HepG2 (cell line): ENCODE measurements at regions not wholly inside any gene's neighbourhood (a gene's known extent, or its start where the extent isn't known, plus 50 kb on each side); places are given as distances from the start of the nearest gene placed in this dataset.

ENCODE experiments used
- ATAC-seq: fragments of 200-7000 bp; cut with Tn5 transposase; 3 replicates; pipeline ENCODE4 v1.9.1; 2020; ENCODE audit warnings: mild to moderate bottlenecking, moderate library complexity
- BruUV-seq: library from RNA; stranded (reverse); fragments of 400-500 nt; replicated peaks from 2 replicates; lab custom pipeline; 2021; lab: Mats Ljungman, UMichigan
- CTCF ChIA-PET: fragments of 300-600 bp; formaldehyde crosslinking; extraction: SDS; loops from one replicate; lab custom pipeline; 2021; ENCODE audit warnings: low total read pairs, inconsistent platforms, low intra/inter-chr PET ratio; lab: Yijun Ruan, JAX
- POLR2A ChIA-PET: fragments of 350-600 bp; sonication (Branson Sonifier 250); formaldehyde crosslinking; loops from one replicate; lab custom pipeline; 2020; ENCODE audit warnings: antibody characterized with exemption, inconsistent platforms; lab: Yijun Ruan, JAX
- DNase-seq: peaks from one replicate; pipeline ENCODE4 v3.0.0-alpha.2; 2015; ENCODE audit warnings: low spot score
- FAIRE-seq: peaks from 3 replicates; lab custom pipeline; 2011; peaks lifted over from hg19 to GRCh38; lab: Jason Lieb, UNC
- H2AFZ ChIP-seq: one replicate; pipeline ENCODE4 v1.6.1; 2011; ENCODE audit warnings: low read length, inconsistent platforms
- H3K27ac ChIP-seq: fragments of 300-600 bp; 3 replicates; pipeline ENCODE4 v1.8.0; 2011; ENCODE audit warnings: mixed run types, mild to moderate bottlenecking, mixed read lengths, low read length, inconsistent platforms; ENCODE audit not compliant: insufficient read depth; ENCODE audit errors: extremely low read length
- H3K27me3 ChIP-seq, 2 experiments: fragments of 200-600 bp in 1 of 2; 2 replicates in 1 of 2; 3 replicates in 1 of 2; pipeline versions ENCODE4 v1.6.0 to v1.8.0; 2011; ENCODE audit warnings: low read length in 2 of 2, mild to moderate bottlenecking in 2 of 2, moderate library complexity in 2 of 2, inconsistent platforms in 1 of 2; ENCODE audit not compliant: insufficient read depth in 2 of 2, control insufficient read depth in 1 of 2
- H3K36me3 ChIP-seq, 2 experiments: fragments of 200-600 bp in 1 of 2; replicated peaks in 1 of 2; 2 replicates in 1 of 2; 3 replicates in 1 of 2; pipeline versions ENCODE4 v1.5.1 to v1.8.0; 2011; ENCODE audit warnings: low read length in 2 of 2, inconsistent platforms in 1 of 2; ENCODE audit not compliant: insufficient read depth in 2 of 2, control insufficient read depth in 1 of 2
- H3K4me1 ChIP-seq: 2 replicates; pipeline ENCODE4 v1.5.1; 2012; ENCODE audit warnings: low read length, inconsistent platforms; ENCODE audit not compliant: insufficient read depth
- H3K4me2 ChIP-seq: 2 replicates; pipeline ENCODE4 v1.6.0; 2011; ENCODE audit warnings: low read depth, low read length, inconsistent platforms
- H3K4me3 ChIP-seq, 3 experiments: fragments of 200-600 bp in 1 of 3; sonication (generic), shearing (Covaris generic) in 1 of 3; replicated peaks in 1 of 3; 2 replicates each; pipeline ENCODE4 v1.5.1; 2011 to 2016; ENCODE audit warnings: low read length in 3 of 3, inconsistent platforms in 2 of 3, low read depth in 2 of 3, mild to moderate bottlenecking in 2 of 3, control low read depth in 1 of 3, mixed read lengths in 1 of 3; ENCODE audit not compliant: insufficient read depth in 1 of 3
- H3K79me2 ChIP-seq: one replicate; pipeline ENCODE4 v1.6.1; 2011; ENCODE audit warnings: low read length, inconsistent platforms; ENCODE audit not compliant: insufficient read depth
- H3K9ac ChIP-seq: 2 replicates; pipeline ENCODE4 v1.6.0; 2011; ENCODE audit warnings: mild to moderate bottlenecking, low read depth, low read length, inconsistent platforms; ENCODE audit not compliant: insufficient read depth
- H3K9me3 ChIP-seq: 2 replicates; pipeline ENCODE4 v1.5.1; 2012; ENCODE audit warnings: mild to moderate bottlenecking, low read length
- H4K20me1 ChIP-seq: 2 replicates; pipeline ENCODE4 v1.6.0; 2011; ENCODE audit warnings: inconsistent platforms, mild to moderate bottlenecking, low read length, moderate library complexity; ENCODE audit not compliant: insufficient read depth
- ASH2L ChIP-seq: fragments of 300-600, 200-600 bp; sonication (generic); IDR thresholded peaks from 2 replicates; pipeline ENCODE4 v1.7.0; 2017; ENCODE audit warnings: low read depth, mild to moderate bottlenecking, moderate library complexity, mixed read lengths, low read length; ENCODE audit not compliant: insufficient read length
- MAFK ChIP-seq, 2 experiments: IDR thresholded peaks in 1 of 2; conservative IDR thresholded peaks in 1 of 2; 2 replicates each; pipeline ENCODE4 v1.6.1; 2011; ENCODE audit warnings: improper control_type of control experiment in 2 of 2, low read length in 2 of 2
- MBNL3 ChIP-seq: fragments of 250-450 bp; sonication (Bioruptor Pico); conservative IDR thresholded peaks from 2 replicates; pipeline ENCODE4 v1.8.0; 2022; ENCODE audit warnings: mild to moderate bottlenecking, inconsistent platforms
- TCF7L2 ChIP-seq: IDR thresholded peaks from 2 replicates; pipeline ENCODE4 v1.6.1; 2011; ENCODE audit warnings: mild to moderate bottlenecking, low read depth, low read length, moderate library complexity
- ZNF816 ChIP-seq: sonication (generic); formaldehyde crosslinking; IDR thresholded peaks from 2 replicates; pipeline ENCODE4 v1.8.0; 2022; ENCODE audit warnings: missing genetic modification reagents, mild to moderate bottlenecking, borderline replicate concordance
- ZNF891 ChIP-seq: sonication (generic); formaldehyde crosslinking; IDR thresholded peaks from 2 replicates; pipeline ENCODE4 v1.5.0; 2020; ENCODE audit warnings: mild to moderate bottlenecking, missing genetic modification reagents
- WGBS: methylation state at CpG from one replicate; pipeline ENCODE4 v1.1.6; 2017; ENCODE audit warnings: low lambda C conversion rate; 5-methylcytosine and 5-hydroxymethylcytosine counted together
- in situ Hi-C: cut with HindIII; loops from 2 replicates; pipeline ENCODE4 v1.10.0; 2017; ENCODE audit warnings: low pct_unique_long_range_greater_than_20kb; ENCODE audit not compliant: extremely low pct_ligation_motif_present
- intact Hi-C: fragments of 100-400 bp; cut with micrococcal nuclease; formaldehyde crosslinking; loops from one replicate; pipeline ENCODE4 v1.10.0; 2022; ENCODE audit not compliant: unreplicated experiment
- TF ChIP-seq, protein P1 (sequence below): sonication (generic); formaldehyde crosslinking; IDR thresholded peaks from 2 replicates; pipeline ENCODE4 v1.8.0; 2022; ENCODE audit warnings: mild to moderate bottlenecking, missing genetic modification reagents, moderate library complexity
- TF ChIP-seq, protein P2 (sequence below): sonication (generic); formaldehyde crosslinking; IDR thresholded peaks from 2 replicates; pipeline ENCODE4 v1.5.0; 2020; ENCODE audit warnings: mild to moderate bottlenecking, missing genetic modification reagents, borderline replicate concordance
- TF ChIP-seq, protein P3 (sequence below), 2 experiments: fragments of 450-650 bp in 1 of 2; sonication (generic) in 1 of 2; formaldehyde crosslinking; IDR thresholded peaks; 2 replicates each; pipeline versions ENCODE4 v1.5.0 to v1.8.0; 2020 to 2022; ENCODE audit warnings: mild to moderate bottlenecking in 1 of 2, missing genetic modification reagents in 1 of 2

DNA sequence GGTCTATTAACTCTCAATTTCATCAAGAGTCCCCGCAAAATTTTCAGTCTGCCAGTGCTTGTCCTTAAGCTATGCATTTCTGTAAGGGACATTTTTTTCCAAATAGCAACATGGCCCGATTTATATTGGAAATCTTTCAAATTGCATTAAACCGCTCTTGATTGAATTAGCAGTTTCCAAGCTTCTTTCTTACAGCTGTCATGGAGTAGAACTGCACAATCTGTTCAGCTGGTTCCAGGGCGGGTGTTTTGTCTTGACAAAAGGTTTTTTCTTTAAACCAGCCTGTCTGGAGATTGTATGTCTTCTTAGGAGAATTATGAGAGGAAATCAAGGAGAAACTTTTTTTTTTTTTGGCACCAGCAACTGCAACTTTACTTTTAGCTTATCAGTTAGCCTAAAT, 185.8 kb downstream of the ALG10B start:
- CTCF ChIA-PET: no interaction called here
- H3K79me2 ChIP-seq: no peaks in the 10 kb centered on the region
- H3K9ac ChIP-seq: no peak overlapping the region
- peaks cover 12% of the 10 kb centered on the region; the same call in 1 of the 2 replicates for H3K9me3 ChIP-seq
- no peak for DNase-seq
- in situ Hi-C loops: no loop called here
- no peaks in the 10 kb centered on the region for H4K20me1 ChIP-seq
- no peak overlapping the region for H3K4me3 ChIP-seq
- POLR2A ChIA-PET: no interaction called here
- H2AFZ ChIP-seq: no peak overlapping the region
- BruUV-seq: no TSS peak
- no peak overlapping the region for H3K27ac ChIP-seq
- intact Hi-C loops: no loop called here
- no peak for ATAC-seq
- H3K27me3 ChIP-seq: no peaks in the 10 kb centered on the region
- FAIRE-seq: no peak
- H3K4me1 ChIP-seq: no peaks in the 10 kb centered on the region
- no peak for TF ChIP-seq MBNL3 (CRISPR knock-in tag)
- H3K36me3 ChIP-seq: no peaks in the 10 kb centered on the region
- H3K4me2 ChIP-seq: no peak overlapping the region
- WGBS: 19% methylated on average over 4 of the region's 4 CpGs

DNA sequence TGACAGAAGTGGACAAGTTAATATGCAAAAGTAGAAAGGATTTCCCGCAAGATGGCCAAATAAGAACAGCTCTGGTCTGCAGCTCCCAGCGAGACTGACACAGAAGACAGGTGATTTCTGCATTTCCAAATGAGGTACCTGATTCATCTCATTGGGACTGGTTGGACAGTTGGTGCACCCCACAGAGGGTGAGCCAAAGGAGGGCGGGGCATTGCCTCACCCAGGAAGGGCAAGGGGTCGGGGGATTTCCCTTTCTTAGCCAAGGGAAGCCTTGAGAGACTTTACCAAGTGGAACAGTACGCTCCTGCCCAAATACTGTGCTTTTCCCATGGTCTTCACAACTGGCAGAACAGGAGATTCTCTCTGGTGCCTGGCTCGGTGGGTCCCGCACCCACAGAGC, 191.3 kb downstream of the ALG10B start:
- no peaks in the 10 kb centered on the region for H4K20me1 ChIP-seq
- no peak overlapping the region for H3K9ac ChIP-seq
- intact Hi-C loops (no loop called here), in situ Hi-C loops (no loop called here)
- H3K9me3 ChIP-seq: no peaks in the 10 kb centered on the region
- H3K27ac ChIP-seq: no peak overlapping the region
- H3K27me3 ChIP-seq: no peaks in the 10 kb centered on the region
- DNase-seq: no peak
- 5% methylated on average over 4 of the region's 7 CpGs for WGBS
- H3K4me3 ChIP-seq: no peak overlapping the region
- POLR2A ChIA-PET: no interaction called here
- no peaks in the 10 kb centered on the region for H3K4me1 ChIP-seq
- CTCF ChIA-PET: no interaction called here
- no peak overlapping the region for H3K4me2 ChIP-seq
- FAIRE-seq: no peak
- no TSS peak for BruUV-seq
- ATAC-seq: no peak
- H2AFZ ChIP-seq: no peak overlapping the region
- no peaks in the 10 kb centered on the region for H3K36me3 ChIP-seq
- H3K79me2 ChIP-seq: no peaks in the 10 kb centered on the region
- TF ChIP-seq ZNF816 (CRISPR knock-in tag) (no peak), TCF7L2 (no peak), MAFK (conservative IDR thresholded peaks at IDR 0.05 in 1 of 2, IDR thresholded peaks at IDR 0.05 in 1 of 2; ENCODE audit: low read length in 2 of 2) (no peak), ZNF891 (CRISPR knock-in tag) (no peak), ASH2L (no peak)
- TF ChIP-seq, protein P1, sequence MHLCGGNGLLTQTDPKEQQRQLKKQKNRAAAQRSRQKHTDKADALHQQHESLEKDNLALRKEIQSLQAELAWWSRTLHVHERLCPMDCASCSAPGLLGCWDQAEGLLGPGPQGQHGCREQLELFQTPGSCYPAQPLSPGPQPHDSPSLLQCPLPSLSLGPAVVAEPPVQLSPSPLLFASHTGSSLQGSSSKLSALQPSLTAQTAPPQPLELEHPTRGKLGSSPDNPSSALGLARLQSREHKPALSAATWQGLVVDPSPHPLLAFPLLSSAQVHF (CRISPR knock-in tag): no peak
- TF ChIP-seq, protein P2, sequence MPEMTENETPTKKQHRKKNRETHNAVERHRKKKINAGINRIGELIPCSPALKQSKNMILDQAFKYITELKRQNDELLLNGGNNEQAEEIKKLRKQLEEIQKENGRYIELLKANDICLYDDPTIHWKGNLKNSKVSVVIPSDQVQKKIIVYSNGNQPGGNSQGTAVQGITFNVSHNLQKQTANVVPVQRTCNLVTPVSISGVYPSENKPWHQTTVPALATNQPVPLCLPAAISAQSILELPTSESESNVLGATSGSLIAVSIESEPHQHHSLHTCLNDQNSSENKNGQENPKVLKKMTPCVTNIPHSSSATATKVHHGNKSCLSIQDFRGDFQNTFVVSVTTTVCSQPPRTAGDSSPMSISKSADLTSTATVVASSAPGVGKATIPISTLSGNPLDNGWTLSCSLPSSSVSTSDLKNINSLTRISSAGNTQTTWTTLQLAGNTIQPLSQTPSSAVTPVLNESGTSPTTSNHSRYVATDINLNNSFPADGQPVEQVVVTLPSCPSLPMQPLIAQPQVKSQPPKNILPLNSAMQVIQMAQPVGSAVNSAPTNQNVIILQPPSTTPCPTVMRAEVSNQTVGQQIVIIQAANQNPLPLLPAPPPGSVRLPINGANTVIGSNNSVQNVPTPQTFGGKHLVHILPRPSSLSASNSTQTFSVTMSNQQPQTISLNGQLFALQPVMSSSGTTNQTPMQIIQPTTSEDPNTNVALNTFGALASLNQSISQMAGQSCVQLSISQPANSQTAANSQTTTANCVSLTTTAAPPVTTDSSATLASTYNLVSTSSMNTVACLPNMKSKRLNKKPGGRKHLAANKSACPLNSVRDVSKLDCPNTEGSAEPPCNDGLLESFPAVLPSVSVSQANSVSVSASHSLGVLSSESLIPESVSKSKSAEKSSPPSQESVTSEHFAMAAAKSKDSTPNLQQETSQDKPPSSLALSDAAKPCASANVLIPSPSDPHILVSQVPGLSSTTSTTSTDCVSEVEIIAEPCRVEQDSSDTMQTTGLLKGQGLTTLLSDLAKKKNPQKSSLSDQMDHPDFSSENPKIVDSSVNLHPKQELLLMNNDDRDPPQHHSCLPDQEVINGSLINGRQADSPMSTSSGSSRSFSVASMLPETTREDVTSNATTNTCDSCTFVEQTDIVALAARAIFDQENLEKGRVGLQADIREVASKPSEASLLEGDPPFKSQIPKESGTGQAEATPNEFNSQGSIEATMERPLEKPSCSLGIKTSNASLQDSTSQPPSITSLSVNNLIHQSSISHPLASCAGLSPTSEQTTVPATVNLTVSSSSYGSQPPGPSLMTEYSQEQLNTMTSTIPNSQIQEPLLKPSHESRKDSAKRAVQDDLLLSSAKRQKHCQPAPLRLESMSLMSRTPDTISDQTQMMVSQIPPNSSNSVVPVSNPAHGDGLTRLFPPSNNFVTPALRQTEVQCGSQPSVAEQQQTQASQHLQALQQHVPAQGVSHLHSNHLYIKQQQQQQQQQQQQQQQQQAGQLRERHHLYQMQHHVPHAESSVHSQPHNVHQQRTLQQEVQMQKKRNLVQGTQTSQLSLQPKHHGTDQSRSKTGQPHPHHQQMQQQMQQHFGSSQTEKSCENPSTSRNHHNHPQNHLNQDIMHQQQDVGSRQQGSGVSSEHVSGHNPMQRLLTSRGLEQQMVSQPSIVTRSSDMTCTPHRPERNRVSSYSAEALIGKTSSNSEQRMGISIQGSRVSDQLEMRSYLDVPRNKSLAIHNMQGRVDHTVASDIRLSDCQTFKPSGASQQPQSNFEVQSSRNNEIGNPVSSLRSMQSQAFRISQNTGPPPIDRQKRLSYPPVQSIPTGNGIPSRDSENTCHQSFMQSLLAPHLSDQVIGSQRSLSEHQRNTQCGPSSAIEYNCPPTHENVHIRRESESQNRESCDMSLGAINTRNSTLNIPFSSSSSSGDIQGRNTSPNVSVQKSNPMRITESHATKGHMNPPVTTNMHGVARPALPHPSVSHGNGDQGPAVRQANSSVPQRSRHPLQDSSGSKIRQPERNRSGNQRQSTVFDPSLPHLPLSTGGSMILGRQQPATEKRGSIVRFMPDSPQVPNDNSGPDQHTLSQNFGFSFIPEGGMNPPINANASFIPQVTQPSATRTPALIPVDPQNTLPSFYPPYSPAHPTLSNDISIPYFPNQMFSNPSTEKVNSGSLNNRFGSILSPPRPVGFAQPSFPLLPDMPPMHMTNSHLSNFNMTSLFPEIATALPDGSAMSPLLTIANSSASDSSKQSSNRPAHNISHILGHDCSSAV (CRISPR knock-in tag): no peak
- TF ChIP-seq, protein P3, sequence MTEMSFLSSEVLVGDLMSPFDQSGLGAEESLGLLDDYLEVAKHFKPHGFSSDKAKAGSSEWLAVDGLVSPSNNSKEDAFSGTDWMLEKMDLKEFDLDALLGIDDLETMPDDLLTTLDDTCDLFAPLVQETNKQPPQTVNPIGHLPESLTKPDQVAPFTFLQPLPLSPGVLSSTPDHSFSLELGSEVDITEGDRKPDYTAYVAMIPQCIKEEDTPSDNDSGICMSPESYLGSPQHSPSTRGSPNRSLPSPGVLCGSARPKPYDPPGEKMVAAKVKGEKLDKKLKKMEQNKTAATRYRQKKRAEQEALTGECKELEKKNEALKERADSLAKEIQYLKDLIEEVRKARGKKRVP (CRISPR knock-in tag; IDR thresholded peaks at IDR 0.05): no peak
